ENCODE measurements at regions not wholly inside any gene's neighbourhood (a gene's known extent, or its start where the extent isn't known, plus 50 kb on each side); places are given as distances from the start of the nearest gene placed in this dataset.

- TF ChIP-seq EZH2 (IDR thresholded peaks at IDR 0.05; ENCODE audit: low read length, unreplicated experiment) (no peak), EZH2phosphoT487 (IDR thresholded peaks at IDR 0.05; ENCODE audit: borderline replicate concordance, low read length) (no peak)
- TF ChIP-seq, protein P1, sequence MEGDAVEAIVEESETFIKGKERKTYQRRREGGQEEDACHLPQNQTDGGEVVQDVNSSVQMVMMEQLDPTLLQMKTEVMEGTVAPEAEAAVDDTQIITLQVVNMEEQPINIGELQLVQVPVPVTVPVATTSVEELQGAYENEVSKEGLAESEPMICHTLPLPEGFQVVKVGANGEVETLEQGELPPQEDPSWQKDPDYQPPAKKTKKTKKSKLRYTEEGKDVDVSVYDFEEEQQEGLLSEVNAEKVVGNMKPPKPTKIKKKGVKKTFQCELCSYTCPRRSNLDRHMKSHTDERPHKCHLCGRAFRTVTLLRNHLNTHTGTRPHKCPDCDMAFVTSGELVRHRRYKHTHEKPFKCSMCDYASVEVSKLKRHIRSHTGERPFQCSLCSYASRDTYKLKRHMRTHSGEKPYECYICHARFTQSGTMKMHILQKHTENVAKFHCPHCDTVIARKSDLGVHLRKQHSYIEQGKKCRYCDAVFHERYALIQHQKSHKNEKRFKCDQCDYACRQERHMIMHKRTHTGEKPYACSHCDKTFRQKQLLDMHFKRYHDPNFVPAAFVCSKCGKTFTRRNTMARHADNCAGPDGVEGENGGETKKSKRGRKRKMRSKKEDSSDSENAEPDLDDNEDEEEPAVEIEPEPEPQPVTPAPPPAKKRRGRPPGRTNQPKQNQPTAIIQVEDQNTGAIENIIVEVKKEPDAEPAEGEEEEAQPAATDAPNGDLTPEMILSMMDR (conservative IDR thresholded peaks at IDR 0.05; ENCODE audit: low read depth, low read length): no peak
Measured at GRCh38 chr6:67880939-67881705, 754.0 kb upstream of the ADGRB3 start.
